Fibroblast of lung (primary cell): ENCODE measurements at regions not wholly inside any gene's neighbourhood (a gene's known extent, or its start where the extent isn't known, plus 50 kb on each side); places are given as distances from the start of the nearest gene placed in this dataset.

ENCODE experiments used
- EZH2 ChIP-seq: IDR thresholded peaks from 2 replicates; pipeline ENCODE4 v1.5.1; 2012; ENCODE audit warnings: low read length, control low read depth, mild to moderate bottlenecking; ENCODE audit errors: missing control alignments
- TF ChIP-seq, protein P1 (sequence below), 2 donors: IDR thresholded peaks in 1 of 2; conservative IDR thresholded peaks in 1 of 2; 1 replicate in 1 of 2; 2 replicates in 1 of 2; pipeline ENCODE4 v1.5.1; 2011 to 2012; ENCODE audit warnings: low read length in 2 of 2, control low read depth in 1 of 2, inconsistent platforms in 1 of 2, low read depth in 1 of 2, mild to moderate bottlenecking in 1 of 2

DNA sequence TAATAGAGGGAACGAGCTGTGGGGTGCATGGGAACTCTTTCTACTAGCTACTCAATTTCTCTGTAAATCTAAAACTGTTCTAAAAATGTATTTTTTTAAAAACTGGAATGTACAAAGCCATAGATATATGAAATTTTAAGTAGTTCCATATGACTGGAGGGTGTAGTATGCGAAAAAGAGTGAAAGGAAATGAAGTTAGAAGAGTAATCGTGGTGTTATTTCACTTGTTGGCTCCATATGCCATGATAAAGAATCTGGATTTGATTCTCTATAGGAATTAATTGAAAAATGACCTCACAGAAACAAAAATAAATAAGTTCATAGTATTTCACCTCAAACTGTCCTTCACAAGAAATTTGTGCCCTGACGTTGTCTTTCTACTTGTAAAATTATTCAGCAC is 500.2 kb downstream of the TENT5A start:
- TF ChIP-seq, protein P1, sequence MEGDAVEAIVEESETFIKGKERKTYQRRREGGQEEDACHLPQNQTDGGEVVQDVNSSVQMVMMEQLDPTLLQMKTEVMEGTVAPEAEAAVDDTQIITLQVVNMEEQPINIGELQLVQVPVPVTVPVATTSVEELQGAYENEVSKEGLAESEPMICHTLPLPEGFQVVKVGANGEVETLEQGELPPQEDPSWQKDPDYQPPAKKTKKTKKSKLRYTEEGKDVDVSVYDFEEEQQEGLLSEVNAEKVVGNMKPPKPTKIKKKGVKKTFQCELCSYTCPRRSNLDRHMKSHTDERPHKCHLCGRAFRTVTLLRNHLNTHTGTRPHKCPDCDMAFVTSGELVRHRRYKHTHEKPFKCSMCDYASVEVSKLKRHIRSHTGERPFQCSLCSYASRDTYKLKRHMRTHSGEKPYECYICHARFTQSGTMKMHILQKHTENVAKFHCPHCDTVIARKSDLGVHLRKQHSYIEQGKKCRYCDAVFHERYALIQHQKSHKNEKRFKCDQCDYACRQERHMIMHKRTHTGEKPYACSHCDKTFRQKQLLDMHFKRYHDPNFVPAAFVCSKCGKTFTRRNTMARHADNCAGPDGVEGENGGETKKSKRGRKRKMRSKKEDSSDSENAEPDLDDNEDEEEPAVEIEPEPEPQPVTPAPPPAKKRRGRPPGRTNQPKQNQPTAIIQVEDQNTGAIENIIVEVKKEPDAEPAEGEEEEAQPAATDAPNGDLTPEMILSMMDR (conservative IDR thresholded peaks at IDR 0.05 in 1 of 2, IDR thresholded peaks at IDR 0.05 in 1 of 2; ENCODE audit: low read depth in 1 of 2, low read length in 2 of 2) = no peak
- no peak for TF ChIP-seq EZH2
